GM12878 (cell line): ENCODE measurements at regions not wholly inside any gene's neighbourhood (a gene's known extent, or its start where the extent isn't known, plus 50 kb on each side); places are given as distances from the start of the nearest gene placed in this dataset.

ENCODE experiments used
- BACH1 ChIP-seq: fragments of 450-650 bp; IDR thresholded peaks from 2 replicates; pipeline ENCODE4 v1.6.1; 2017; ENCODE audit warnings: mild to moderate bottlenecking, borderline replicate concordance
- CBFB ChIP-seq: IDR thresholded peaks from 2 replicates; pipeline ENCODE4 v1.6.1; 2016; ENCODE audit warnings: antibody characterized with exemption, low read depth
- SMC3 ChIP-seq: IDR thresholded peaks from 2 replicates; pipeline ENCODE4 v1.6.1; 2011; ENCODE audit warnings: low read length, improper control_type of control experiment, borderline replicate concordance

GRCh38 chr15:69963385-69963784 is 134.3 kb downstream of the TLE3 start:
- TF ChIP-seq CBFB = no peak
- TF ChIP-seq SMC3 = no peak
- TF ChIP-seq BACH1 = no peak
